Colon (tissue), 2 donors: ENCODE measurements at regions not wholly inside any gene's neighbourhood (a gene's known extent, or its start where the extent isn't known, plus 50 kb on each side); places are given as distances from the start of the nearest gene placed in this dataset.

Experiments used
- FAIRE-seq: peaks from 2 replicates; lab custom pipeline; 2012; peaks lifted over from hg19 to GRCh38; lab: Jason Lieb, UNC
- donor health status: control.
- donor health status: control.

GRCh38 chr4:22019676-22020075, 71.1 kb upstream of the KCNIP4 start:
- no peak for FAIRE-seq

- no peak for FAIRE-seq
Measured at GRCh38 chr4:22014222-22014741, 65.7 kb upstream of the KCNIP4 start.

GRCh38 chr4:22003878-22004277, 55.3 kb upstream of the KCNIP4 start:
- FAIRE-seq, result no peak
